HL-60 (cell line): ENCODE measurements at regions not wholly inside any gene's neighbourhood (a gene's known extent, or its start where the extent isn't known, plus 50 kb on each side); places are given as distances from the start of the nearest gene placed in this dataset.

Experiments
- CTCF ChIP-seq: IDR thresholded peaks from one replicate; pipeline ENCODE4 v1.5.1; 2011; ENCODE audit warnings: low read length, control low read depth, inconsistent platforms; ENCODE audit not compliant: insufficient read depth
- POLR2AphosphoS5 ChIP-seq: IDR thresholded peaks from 2 replicates; pipeline ENCODE4 v1.6.1; 2012; ENCODE audit warnings: low read depth

- TF ChIP-seq CTCF (no peak), POLR2AphosphoS5 (no peak)
These were observed 578.2 kb upstream of the SLITRK6 start for GRCh38 chr13:86377451-86377850.
